Fibroblast of mammary gland (primary cell): ENCODE measurements at regions not wholly inside any gene's neighbourhood (a gene's known extent, or its start where the extent isn't known, plus 50 kb on each side); places are given as distances from the start of the nearest gene placed in this dataset.

Experiments used
- DNase-seq: peaks from one replicate; pipeline ENCODE4 v3.0.0-alpha.2; 2010; ENCODE audit warnings: low read depth
- H3K4me3 ChIP-seq: 2 replicates; pipeline ENCODE4 v1.5.1; 2011; ENCODE audit warnings: low read depth, mild to moderate bottlenecking, low read length, moderate library complexity; ENCODE audit not compliant: control insufficient read depth
- TF ChIP-seq, protein P1 (sequence below): conservative IDR thresholded peaks from 2 replicates; pipeline ENCODE4 v1.5.1; 2011; ENCODE audit warnings: low read depth, low read length, inconsistent platforms; ENCODE audit not compliant: control insufficient read depth, insufficient read depth

DNA sequence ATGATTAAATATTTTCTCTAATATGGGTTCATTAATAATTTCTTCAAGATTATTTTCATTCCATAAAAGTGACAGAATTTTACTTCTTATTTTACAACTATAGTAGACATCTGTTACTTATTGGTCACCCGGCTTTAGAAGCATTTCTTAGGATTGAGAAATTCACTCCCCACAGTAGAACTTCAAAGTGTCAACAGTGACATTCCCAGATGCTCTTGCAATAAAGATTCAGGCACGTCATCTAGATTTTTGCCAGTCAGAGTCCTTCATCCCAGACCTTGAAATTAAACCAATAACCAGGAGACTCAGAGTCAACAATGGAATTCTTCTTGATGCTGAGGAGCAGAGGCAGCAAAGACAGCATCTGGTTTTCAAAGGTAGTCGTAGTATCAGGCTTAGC, 190.8 kb downstream of the VGLL3 start:
- TF ChIP-seq, protein P1, sequence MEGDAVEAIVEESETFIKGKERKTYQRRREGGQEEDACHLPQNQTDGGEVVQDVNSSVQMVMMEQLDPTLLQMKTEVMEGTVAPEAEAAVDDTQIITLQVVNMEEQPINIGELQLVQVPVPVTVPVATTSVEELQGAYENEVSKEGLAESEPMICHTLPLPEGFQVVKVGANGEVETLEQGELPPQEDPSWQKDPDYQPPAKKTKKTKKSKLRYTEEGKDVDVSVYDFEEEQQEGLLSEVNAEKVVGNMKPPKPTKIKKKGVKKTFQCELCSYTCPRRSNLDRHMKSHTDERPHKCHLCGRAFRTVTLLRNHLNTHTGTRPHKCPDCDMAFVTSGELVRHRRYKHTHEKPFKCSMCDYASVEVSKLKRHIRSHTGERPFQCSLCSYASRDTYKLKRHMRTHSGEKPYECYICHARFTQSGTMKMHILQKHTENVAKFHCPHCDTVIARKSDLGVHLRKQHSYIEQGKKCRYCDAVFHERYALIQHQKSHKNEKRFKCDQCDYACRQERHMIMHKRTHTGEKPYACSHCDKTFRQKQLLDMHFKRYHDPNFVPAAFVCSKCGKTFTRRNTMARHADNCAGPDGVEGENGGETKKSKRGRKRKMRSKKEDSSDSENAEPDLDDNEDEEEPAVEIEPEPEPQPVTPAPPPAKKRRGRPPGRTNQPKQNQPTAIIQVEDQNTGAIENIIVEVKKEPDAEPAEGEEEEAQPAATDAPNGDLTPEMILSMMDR, result no peak
- DNase-seq, result no peak
- H3K4me3 ChIP-seq, result no peak overlapping the region

DNA sequence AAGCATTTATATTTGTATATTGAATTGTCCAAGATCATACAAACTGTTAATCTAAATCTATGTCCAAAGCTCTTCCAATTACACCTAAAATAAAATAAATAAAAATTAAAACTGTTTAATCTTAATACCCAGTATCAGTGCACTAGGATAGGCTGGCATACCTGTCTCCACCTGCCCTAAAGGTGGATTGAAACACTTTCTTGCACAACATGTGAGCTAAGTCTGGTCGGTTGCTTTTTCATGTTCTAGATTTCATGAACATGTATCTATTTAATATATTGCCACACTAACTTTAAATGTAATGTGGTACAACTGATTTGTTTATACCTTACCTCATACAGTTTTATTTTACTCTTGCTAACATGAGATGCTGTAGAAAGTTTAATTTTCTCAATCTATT, 193.0 kb downstream of the VGLL3 start:
- no peak overlapping the region for H3K4me3 ChIP-seq
- no peak for DNase-seq
- TF ChIP-seq, protein P1, result no peak

DNA sequence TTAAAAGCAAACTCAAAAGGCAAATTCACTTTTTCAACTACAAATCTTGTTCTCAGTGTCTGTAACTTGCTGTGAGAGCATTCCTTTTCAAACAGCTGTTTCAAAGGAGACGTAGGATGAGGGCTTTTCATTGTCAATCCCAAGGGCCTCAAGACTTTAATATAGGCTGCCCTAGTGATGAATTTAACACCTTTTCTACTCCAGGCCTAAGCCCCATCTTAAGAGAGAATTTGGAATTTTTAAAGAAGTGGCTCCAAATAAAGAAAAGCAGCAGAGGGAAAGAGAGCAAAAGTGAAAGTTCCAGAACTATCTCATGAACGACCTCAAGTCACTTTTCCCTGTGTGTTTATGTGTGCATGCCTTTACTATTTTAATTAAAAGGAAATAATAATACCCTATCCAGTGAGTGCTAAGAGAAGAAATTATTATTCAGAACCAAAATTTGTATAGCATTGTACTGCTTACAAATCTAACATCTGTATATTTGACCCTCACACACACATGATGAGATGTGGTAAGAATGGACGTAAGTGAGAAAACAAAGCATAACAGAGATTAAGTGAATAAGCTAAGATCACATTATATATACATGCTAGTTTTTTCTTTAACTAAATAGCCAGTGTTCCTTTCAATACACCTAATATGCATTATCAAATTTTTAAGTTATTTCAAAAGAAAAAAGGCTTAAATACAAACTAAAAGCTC, 196.4 kb downstream of the VGLL3 start:
- TF ChIP-seq, protein P1, result no peak
- peak; percentile 40 for DNase-seq
- H3K4me3 ChIP-seq, result no peak overlapping the region

DNA sequence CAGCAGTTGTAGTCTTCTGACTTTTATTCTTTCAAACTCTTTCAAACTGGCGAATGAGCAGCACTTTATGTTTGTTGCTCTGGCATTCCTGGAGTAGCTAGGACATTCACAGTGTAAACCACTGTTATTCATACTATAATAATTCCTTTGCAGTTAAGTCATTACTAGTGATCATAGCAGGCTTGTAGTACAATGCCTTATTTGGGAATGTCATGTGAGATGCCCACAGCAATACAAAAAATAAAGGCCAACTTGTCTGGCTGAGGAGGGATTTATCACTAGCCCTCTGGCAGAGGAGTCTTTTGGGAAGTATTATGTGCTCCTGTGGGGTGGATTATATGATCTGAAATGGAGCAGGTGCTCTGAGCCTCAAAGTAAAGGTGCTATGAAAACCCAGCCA, 197.2 kb downstream of the VGLL3 start:
- TF ChIP-seq, protein P1, result no peak
- H3K4me3 ChIP-seq, result no peak overlapping the region
- DNase-seq, result peak; percentile 96

DNA sequence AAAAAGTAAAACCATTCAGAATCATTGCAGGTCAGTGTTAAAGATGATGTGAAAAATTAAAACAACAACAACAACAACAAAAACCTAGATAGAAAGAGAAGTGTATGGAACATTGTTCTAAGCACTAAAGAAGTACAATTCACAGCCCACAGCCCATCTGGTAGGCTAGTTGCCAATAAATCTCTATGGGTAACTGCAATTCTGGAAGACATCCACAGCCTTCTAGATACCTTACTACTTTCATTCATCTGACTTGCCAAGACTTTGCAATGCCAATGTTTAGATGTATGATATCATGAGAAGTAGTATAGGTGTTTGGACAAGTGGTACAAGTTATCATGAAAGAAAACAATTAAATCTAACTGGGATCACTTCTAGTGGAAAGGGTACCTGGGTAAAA, 198.6 kb downstream of the VGLL3 start:
- DNase-seq, result peak; percentile 56
- no peak overlapping the region for H3K4me3 ChIP-seq
- TF ChIP-seq, protein P1, result no peak

DNA sequence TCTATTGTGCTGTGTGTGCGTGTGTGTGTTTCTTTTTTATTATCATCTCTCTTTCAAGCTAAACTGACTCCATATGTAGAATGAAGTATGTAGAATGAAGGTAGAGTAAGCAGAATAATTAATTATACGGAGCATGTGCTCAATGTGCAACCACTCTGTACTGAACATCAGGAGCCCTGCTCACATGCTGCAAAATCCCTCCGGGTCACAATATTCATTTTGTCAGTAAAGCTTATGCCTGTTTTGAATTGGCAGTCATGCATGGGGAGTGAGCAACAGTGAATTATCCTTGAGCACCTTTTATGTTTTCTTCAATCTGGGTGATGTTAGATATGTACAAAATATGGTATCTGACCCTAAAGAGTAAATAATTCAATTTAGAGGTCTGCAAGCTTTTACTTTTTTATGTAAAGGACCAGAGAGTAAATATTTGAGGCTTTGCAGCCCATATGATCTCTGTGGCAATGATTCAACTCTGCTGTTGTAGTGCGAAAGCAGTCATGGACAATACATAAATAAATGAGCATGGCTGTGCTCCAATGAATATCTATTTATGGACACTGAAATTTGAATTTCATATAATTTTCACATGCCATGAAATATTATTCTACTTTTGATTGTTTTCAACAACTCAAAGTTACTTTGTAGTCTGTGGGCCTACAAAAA, 199.9 kb downstream of the VGLL3 start:
- TF ChIP-seq, protein P1, result no peak
- H3K4me3 ChIP-seq, result no peak overlapping the region
- DNase-seq, result no peak

DNA sequence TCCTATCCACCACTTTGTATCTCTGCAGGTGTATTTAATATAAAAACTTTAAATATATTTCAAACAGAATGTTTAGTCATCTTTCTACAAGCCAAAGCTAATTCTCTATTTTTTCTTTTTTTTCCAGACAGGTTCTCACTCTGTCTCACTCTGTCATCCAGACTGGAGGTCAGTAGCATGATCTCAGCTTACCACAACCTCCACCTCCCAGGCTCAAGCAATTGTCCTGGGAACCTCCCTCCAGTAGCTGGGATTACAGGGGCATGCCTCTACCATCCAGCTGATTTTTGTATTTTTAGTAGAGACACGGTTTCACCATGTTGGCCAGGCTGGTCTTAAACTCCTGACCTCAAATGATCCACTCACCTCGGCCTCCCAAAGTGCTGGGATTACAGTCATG, 202.6 kb downstream of the VGLL3 start:
- no peak overlapping the region for H3K4me3 ChIP-seq
- TF ChIP-seq, protein P1, result no peak
- DNase-seq, result peak; percentile 23
